NB4 (cell line): ENCODE measurements at regions not wholly inside any gene's neighbourhood (a gene's known extent, or its start where the extent isn't known, plus 50 kb on each side); places are given as distances from the start of the nearest gene placed in this dataset.
"Not testable (repeated sequence)": the region's sequence is repeated elsewhere in the genome, so short reads cannot be mapped to it uniquely, and the experiment has no call there.

Experiments
- DNase-seq: peaks from one replicate; pipeline ENCODE4 v3.0.0; 2010; ENCODE audit warnings: low read depth
- H3K4me3 ChIP-seq: one replicate; pipeline ENCODE4 v1.5.1; 2011; ENCODE audit warnings: mild to moderate bottlenecking, low read depth, low read length, moderate library complexity
- CTCF ChIP-seq: IDR thresholded peaks from one replicate; pipeline ENCODE4 v1.5.1; 2012; ENCODE audit warnings: low read depth, low read length
- MAX ChIP-seq: IDR thresholded peaks from 2 replicates; pipeline ENCODE4 v1.6.1; 2011; ENCODE audit warnings: low read depth, low read length
- MYC ChIP-seq: IDR thresholded peaks from 2 replicates; pipeline ENCODE4 v1.6.1; 2011; ENCODE audit warnings: low read depth, low read length
- POLR2A ChIP-seq: IDR thresholded peaks from 2 replicates; pipeline ENCODE4 v1.6.1; 2011; ENCODE audit warnings: mild to moderate bottlenecking; ENCODE audit not compliant: insufficient read length; ENCODE audit errors: extremely low read depth

- DNase-seq = no peak
- TF ChIP-seq MYC (no peak), MAX (no peak), CTCF (no peak), POLR2A (no peak)
- no peak overlapping the region for H3K4me3 ChIP-seq
Measured at GRCh38 chr4:11069581-11070211, 359.0 kb downstream of the HS3ST1 start.

- H3K4me3 ChIP-seq = no peak overlapping the region
- DNase-seq = no peak
- TF ChIP-seq MYC (no peak), POLR2A (no peak), CTCF (no peak), MAX (no peak)
Measured at GRCh38 chr4:11069083-11069482, 359.6 kb downstream of the HS3ST1 start.

GRCh38 chr4:11066584-11066983 lies 362.1 kb downstream of the HS3ST1 start:
- H3K4me3 ChIP-seq = not testable (repeated sequence)

GRCh38 chr4:11060637-11061036 lies 368.1 kb downstream of the HS3ST1 start:
- not testable (repeated sequence) for DNase-seq, H3K4me3 ChIP-seq

More at GRCh38 chr4:11066584-11066983, 362.1 kb downstream of the HS3ST1 start:
- DNase-seq = not testable (repeated sequence)

- H3K4me3 ChIP-seq, DNase-seq: not testable (repeated sequence)
Measured at GRCh38 chr4:11054937-11055336, 370.4 kb upstream of the CLNK start.

GRCh38 chr4:11053601-11054220 lies 369.1 kb upstream of the CLNK start:
- no peak overlapping the region for H3K4me3 ChIP-seq
- DNase-seq = no peak
- TF ChIP-seq CTCF (no peak), POLR2A (no peak), MYC (no peak), MAX (no peak)

GRCh38 chr4:11051181-11051580 lies 366.6 kb upstream of the CLNK start:
- TF ChIP-seq MYC (no peak), MAX (no peak), POLR2A (no peak), CTCF (no peak)
- no peak for DNase-seq
- H3K4me3 ChIP-seq = no peak overlapping the region
